Endothelial cell (in vitro differentiated cells): ENCODE measurements at regions not wholly inside any gene's neighbourhood (a gene's known extent, or its start where the extent isn't known, plus 50 kb on each side); places are given as distances from the start of the nearest gene placed in this dataset.

ENCODE experiments used
- DNase-seq: peaks from one replicate; pipeline ENCODE4 v3.0.0; 2021; ENCODE audit warnings: low spot score
- H3K27ac Mint-ChIP-seq: one replicate; pipeline ENCODE4 v1.8.0; 2021; ENCODE audit warnings: mixed read lengths, inconsistent platforms; ENCODE audit not compliant: unreplicated experiment
- H3K27me3 Mint-ChIP-seq: one replicate; pipeline ENCODE4 v1.8.0; 2021; ENCODE audit warnings: mild to moderate bottlenecking, moderate library complexity, mixed read lengths, inconsistent platforms; ENCODE audit not compliant: unreplicated experiment
- H3K36me3 Mint-ChIP-seq: one replicate; pipeline ENCODE4 v1.8.0; 2021; ENCODE audit warnings: mild to moderate bottlenecking, low read depth, mixed read lengths, inconsistent platforms; ENCODE audit not compliant: unreplicated experiment
- H3K4me1 Mint-ChIP-seq: one replicate; pipeline ENCODE4 v1.8.0; 2021; ENCODE audit warnings: mild to moderate bottlenecking, mixed read lengths, inconsistent platforms; ENCODE audit not compliant: unreplicated experiment
- H3K4me3 Mint-ChIP-seq: one replicate; pipeline ENCODE4 v1.8.0; 2021; ENCODE audit warnings: mild to moderate bottlenecking, mixed read lengths, inconsistent platforms; ENCODE audit not compliant: unreplicated experiment
- H3K9me3 Mint-ChIP-seq: one replicate; pipeline ENCODE4 v1.8.0; 2021; ENCODE audit warnings: mixed read lengths, inconsistent platforms; ENCODE audit not compliant: unreplicated experiment
- TF ChIP-seq, protein P1 (sequence below): fragments of 200-600 bp; sonication (generic); IDR thresholded peaks from one replicate; pipeline ENCODE4 v1.5.0; 2021; ENCODE audit warnings: antibody characterized with exemption; ENCODE audit not compliant: unreplicated experiment

- no peaks in the 10 kb centered on the region for H3K9me3 Mint-ChIP-seq
- DNase-seq = no peak
- no peak overlapping the region for H3K4me3 Mint-ChIP-seq
- no peak overlapping the region for H3K27ac Mint-ChIP-seq
- TF ChIP-seq, protein P1, sequence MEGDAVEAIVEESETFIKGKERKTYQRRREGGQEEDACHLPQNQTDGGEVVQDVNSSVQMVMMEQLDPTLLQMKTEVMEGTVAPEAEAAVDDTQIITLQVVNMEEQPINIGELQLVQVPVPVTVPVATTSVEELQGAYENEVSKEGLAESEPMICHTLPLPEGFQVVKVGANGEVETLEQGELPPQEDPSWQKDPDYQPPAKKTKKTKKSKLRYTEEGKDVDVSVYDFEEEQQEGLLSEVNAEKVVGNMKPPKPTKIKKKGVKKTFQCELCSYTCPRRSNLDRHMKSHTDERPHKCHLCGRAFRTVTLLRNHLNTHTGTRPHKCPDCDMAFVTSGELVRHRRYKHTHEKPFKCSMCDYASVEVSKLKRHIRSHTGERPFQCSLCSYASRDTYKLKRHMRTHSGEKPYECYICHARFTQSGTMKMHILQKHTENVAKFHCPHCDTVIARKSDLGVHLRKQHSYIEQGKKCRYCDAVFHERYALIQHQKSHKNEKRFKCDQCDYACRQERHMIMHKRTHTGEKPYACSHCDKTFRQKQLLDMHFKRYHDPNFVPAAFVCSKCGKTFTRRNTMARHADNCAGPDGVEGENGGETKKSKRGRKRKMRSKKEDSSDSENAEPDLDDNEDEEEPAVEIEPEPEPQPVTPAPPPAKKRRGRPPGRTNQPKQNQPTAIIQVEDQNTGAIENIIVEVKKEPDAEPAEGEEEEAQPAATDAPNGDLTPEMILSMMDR = no peak
- H3K27me3 Mint-ChIP-seq = no peaks in the 10 kb centered on the region
- no peaks in the 10 kb centered on the region for H3K4me1 Mint-ChIP-seq
- H3K36me3 Mint-ChIP-seq = no peaks in the 10 kb centered on the region
Measured at GRCh38 chr2:81445176-81445575, 1140.6 kb upstream of the LRRTM1 start.

DNA sequence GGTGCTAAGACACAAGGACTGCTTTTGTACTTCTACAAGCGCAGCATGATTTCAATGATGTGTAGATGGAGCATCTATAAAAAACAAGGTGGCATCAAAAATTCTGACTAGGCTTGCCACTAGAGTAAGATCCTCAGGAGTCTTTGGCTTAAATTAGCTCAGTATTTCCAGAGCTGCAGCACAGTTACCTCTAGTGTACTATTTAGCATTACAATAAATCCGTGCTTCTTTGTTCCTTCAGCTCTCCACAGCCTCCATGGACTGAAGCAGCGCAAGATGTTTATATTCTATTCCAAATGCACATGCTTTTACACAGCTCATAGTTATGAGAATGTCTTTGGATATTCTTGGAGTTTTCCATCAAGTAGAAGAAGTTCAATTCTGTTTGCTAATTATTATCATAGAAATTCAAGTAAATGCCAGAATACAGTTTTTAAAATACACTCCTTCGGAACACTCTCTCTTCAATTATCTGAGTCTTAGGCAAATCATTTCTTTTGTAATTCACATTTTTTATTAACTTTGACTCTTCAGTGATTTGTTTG, 1133.0 kb upstream of the LRRTM1 start:
- H3K4me1 Mint-ChIP-seq = no peaks in the 10 kb centered on the region
- H3K27ac Mint-ChIP-seq = no peak overlapping the region
- DNase-seq = no peak
- H3K27me3 Mint-ChIP-seq = no peaks in the 10 kb centered on the region
- no peaks in the 10 kb centered on the region for H3K36me3 Mint-ChIP-seq
- H3K9me3 Mint-ChIP-seq = no peaks in the 10 kb centered on the region
- H3K4me3 Mint-ChIP-seq = no peak overlapping the region
- TF ChIP-seq, protein P1 = no peak

- H3K27ac Mint-ChIP-seq = no peak overlapping the region
Measured at GRCh38 chr2:81436256-81436655, 1131.7 kb upstream of the LRRTM1 start.

DNA sequence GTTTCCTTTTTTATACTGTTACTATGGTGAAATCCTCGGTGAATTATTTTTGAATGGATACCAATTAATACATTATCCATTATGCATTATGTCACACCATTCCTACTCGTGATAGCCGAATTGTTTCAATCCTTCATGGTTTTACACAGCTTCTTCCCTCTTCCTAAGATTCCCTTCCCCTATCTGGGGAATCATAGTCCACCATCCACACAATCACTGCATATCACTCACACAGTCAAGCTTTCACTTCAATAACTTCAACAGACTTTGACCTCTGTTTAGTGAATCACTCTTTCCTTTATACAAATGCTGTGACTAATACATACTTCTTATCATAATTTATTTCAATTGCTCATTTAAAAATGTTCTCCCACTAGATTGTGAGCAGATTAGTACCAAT, 1108.1 kb upstream of the LRRTM1 start:
- Mint-ChIP-seq H3K9me3 (no peaks in the 10 kb centered on the region), H3K4me3 (no peak overlapping the region), H3K27ac (no peak overlapping the region), H3K36me3 (no peaks in the 10 kb centered on the region), H3K4me1 (no peaks in the 10 kb centered on the region), H3K27me3 (no peaks in the 10 kb centered on the region)
- no peak for DNase-seq
- TF ChIP-seq, protein P1 = no peak

More at GRCh38 chr2:81436256-81436655, 1131.7 kb upstream of the LRRTM1 start:
- H3K4me3 Mint-ChIP-seq = no peak overlapping the region
- no peaks in the 10 kb centered on the region for H3K4me1 Mint-ChIP-seq
- H3K27me3 Mint-ChIP-seq = no peaks in the 10 kb centered on the region
- no peak for DNase-seq
- H3K9me3 Mint-ChIP-seq = no peaks in the 10 kb centered on the region
- TF ChIP-seq, protein P1 = no peak
- no peaks in the 10 kb centered on the region for H3K36me3 Mint-ChIP-seq

DNA sequence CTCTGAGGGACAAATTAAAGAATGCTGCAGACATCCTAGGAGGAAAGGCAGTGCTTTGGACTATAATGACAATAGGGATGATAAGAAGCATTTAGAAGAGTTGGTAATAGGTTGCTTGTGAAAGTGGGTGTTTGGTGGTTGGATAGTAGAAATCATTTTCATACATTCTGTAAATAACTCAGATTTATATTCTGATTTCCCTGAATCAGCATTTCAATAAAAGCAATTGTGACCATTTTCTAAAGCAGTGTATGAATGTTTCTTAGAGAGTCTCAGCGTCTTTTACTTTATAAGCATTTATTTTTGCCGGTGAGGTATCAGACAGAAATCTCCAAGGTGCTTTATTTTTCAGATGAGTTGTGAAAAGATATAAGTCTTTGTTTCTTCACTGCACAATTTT, 1099.0 kb upstream of the LRRTM1 start:
- Mint-ChIP-seq H3K27me3 (no peaks in the 10 kb centered on the region), H3K9me3 (no peaks in the 10 kb centered on the region), H3K27ac (no peak overlapping the region), H3K4me3 (no peak overlapping the region), H3K36me3 (no peaks in the 10 kb centered on the region), H3K4me1 (no peaks in the 10 kb centered on the region)
- no peak for DNase-seq
- TF ChIP-seq, protein P1 = no peak
